ENCODE measurements at regions not wholly inside any gene's neighbourhood (a gene's known extent, or its start where the extent isn't known, plus 50 kb on each side); places are given as distances from the start of the nearest gene placed in this dataset.

GRCh38 chr18:27668158-27668557 is 483.1 kb upstream of the CHST9 start:
- Histone ChIP-seq H3K27me3 (ENCODE audit: insufficient read depth, poor library complexity, severe bottlenecking) (no peaks in the 10 kb centered on the region), H3K4me3 (replicated peaks; ENCODE audit: insufficient read depth, low read length) (no peak overlapping the region), H3K27ac (replicated peaks) (no peak overlapping the region)
- DNase-seq (ENCODE audit: low read depth in 1 of 2, low spot score in 1 of 2): no peak
- TF ChIP-seq CTCF (IDR thresholded peaks at IDR 0.05; ENCODE audit: insufficient read depth, low read length) (no peak), SPI1 (IDR thresholded peaks at IDR 0.05; ENCODE audit: borderline replicate concordance, low read depth) (no peak), GABPA (IDR thresholded peaks at IDR 0.05; ENCODE audit: low read depth) (no peak), POLR2AphosphoS5 (IDR thresholded peaks at IDR 0.05; ENCODE audit: low read depth) (no peak), REST (IDR thresholded peaks at IDR 0.05; ENCODE audit: insufficient replicate concordance, low read depth) (no peak)

GRCh38 chr18:27667064-27667463 is 482.0 kb upstream of the CHST9 start:
- no peak overlapping the region for H3K27ac ChIP-seq (replicated peaks)
- no peak for TF ChIP-seq GABPA (IDR thresholded peaks at IDR 0.05; ENCODE audit: low read depth)
- no peak for TF ChIP-seq CTCF (IDR thresholded peaks at IDR 0.05; ENCODE audit: insufficient read depth, low read length)
- TF ChIP-seq SPI1 (IDR thresholded peaks at IDR 0.05; ENCODE audit: borderline replicate concordance, low read depth): no peak
- TF ChIP-seq POLR2AphosphoS5 (IDR thresholded peaks at IDR 0.05; ENCODE audit: low read depth): no peak
- TF ChIP-seq REST (IDR thresholded peaks at IDR 0.05; ENCODE audit: insufficient replicate concordance, low read depth): no peak
- no peak for DNase-seq (ENCODE audit: low read depth in 1 of 2, low spot score in 1 of 2)
- no peaks in the 10 kb centered on the region for H3K27me3 ChIP-seq (ENCODE audit: insufficient read depth, poor library complexity, severe bottlenecking)
- no peak overlapping the region for H3K4me3 ChIP-seq (replicated peaks; ENCODE audit: insufficient read depth, low read length)

- no peak for TF ChIP-seq REST (IDR thresholded peaks at IDR 0.05; ENCODE audit: insufficient replicate concordance, low read depth)
- TF ChIP-seq GABPA (IDR thresholded peaks at IDR 0.05; ENCODE audit: low read depth): no peak
- TF ChIP-seq SPI1 (IDR thresholded peaks at IDR 0.05; ENCODE audit: borderline replicate concordance, low read depth): no peak
- TF ChIP-seq CTCF (IDR thresholded peaks at IDR 0.05; ENCODE audit: insufficient read depth, low read length): no peak
- no peak for TF ChIP-seq POLR2AphosphoS5 (IDR thresholded peaks at IDR 0.05; ENCODE audit: low read depth)
- no peak overlapping the region for H3K27ac ChIP-seq (replicated peaks)
- H3K4me3 ChIP-seq (replicated peaks; ENCODE audit: insufficient read depth, low read length): no peak overlapping the region
- no peaks in the 10 kb centered on the region for H3K27me3 ChIP-seq (ENCODE audit: insufficient read depth, poor library complexity, severe bottlenecking)
- DNase-seq (ENCODE audit: low read depth in 1 of 2, low spot score in 1 of 2): no peak
Observed at GRCh38 chr18:27666016-27666415, 480.9 kb upstream of the CHST9 start.

Data from HL-60 (cell line).